Kidney epithelial cell (primary cell): ENCODE measurements at regions not wholly inside any gene's neighbourhood (a gene's known extent, or its start where the extent isn't known, plus 50 kb on each side); places are given as distances from the start of the nearest gene placed in this dataset.

Experiments
- DNase-seq: peaks from one replicate; pipeline ENCODE4 v3.0.0-alpha.2; 2010; ENCODE audit warnings: low read depth
- H3K27me3 ChIP-seq: 2 replicates; pipeline ENCODE4 v1.6.0; 2011; ENCODE audit warnings: low read length; ENCODE audit not compliant: control insufficient read depth, insufficient read depth
- H3K36me3 ChIP-seq: 2 replicates; pipeline ENCODE4 v1.5.1; 2011; ENCODE audit warnings: low read length; ENCODE audit not compliant: control insufficient read depth, insufficient read depth
- H3K4me3 ChIP-seq: 2 replicates; pipeline ENCODE4 v1.5.1; 2011; ENCODE audit warnings: low read depth, mild to moderate bottlenecking, control low read depth, low read length
- CTCF ChIP-seq: IDR thresholded peaks from 2 replicates; pipeline ENCODE4 v1.5.1; 2011; ENCODE audit warnings: mild to moderate bottlenecking, moderate library complexity, low read length, control low read depth, inconsistent platforms; ENCODE audit not compliant: insufficient read depth, poor library complexity, severe bottlenecking

GRCh38 chr5:88390481-88390880, 121.8 kb upstream of the TMEM161B start:
- DNase-seq: no peak
- no peaks in the 10 kb centered on the region for H3K36me3 ChIP-seq
- H3K27me3 ChIP-seq: peaks cover 3% of the 10 kb centered on the region
- TF ChIP-seq CTCF: no peak
- no peak overlapping the region for H3K4me3 ChIP-seq

- TF ChIP-seq CTCF: no peak
- no peaks in the 10 kb centered on the region for H3K36me3 ChIP-seq
- no peak for DNase-seq
- H3K4me3 ChIP-seq: no peak overlapping the region
- H3K27me3 ChIP-seq: peaks cover 3% of the 10 kb centered on the region
These were observed 121.4 kb upstream of the TMEM161B start for GRCh38 chr5:88390096-88390441.

- Histone ChIP-seq H3K27me3 (peaks cover 3% of the 10 kb centered on the region), H3K36me3 (no peaks in the 10 kb centered on the region), H3K4me3 (no peak overlapping the region)
- no peak for TF ChIP-seq CTCF
- no peak for DNase-seq
These were observed 120.9 kb upstream of the TMEM161B start for GRCh38 chr5:88389338-88390095.

- Histone ChIP-seq H3K4me3 (no peak overlapping the region), H3K36me3 (no peaks in the 10 kb centered on the region), H3K27me3 (peaks cover 3% of the 10 kb centered on the region)
- DNase-seq: no peak
- no peak for TF ChIP-seq CTCF
These were observed 120.1 kb upstream of the TMEM161B start for GRCh38 chr5:88388476-88389337.

- no peak overlapping the region for H3K4me3 ChIP-seq
- no peak for DNase-seq
- TF ChIP-seq CTCF: no peak
- H3K36me3 ChIP-seq: no peaks in the 10 kb centered on the region
- H3K27me3 ChIP-seq: no peaks in the 10 kb centered on the region
These were observed 116.2 kb upstream of the TMEM161B start for GRCh38 chr5:88384886-88385285.
